Natural killer cell (primary cell): ENCODE measurements at regions not wholly inside any gene's neighbourhood (a gene's known extent, or its start where the extent isn't known, plus 50 kb on each side); places are given as distances from the start of the nearest gene placed in this dataset.

Source experiments
- ATAC-seq, 3 donors: fragments of 150-1000 bp in 2 of 3; fragments of 200-7000 bp in 1 of 3; cut with Tn5 transposase; 1 replicate in 1 of 3; 2 replicates in 2 of 3; pipeline ENCODE4 v1.10.0; 2021; ENCODE audit warnings: mild to moderate bottlenecking in 2 of 3, moderate library complexity in 2 of 3
- DNase-seq, 2 donors: peaks; one replicate each; pipeline versions ENCODE4 v3.0.0 to v3.0.0-alpha.2; 2013 to 2021; ENCODE audit warnings: mixed read lengths in 1 of 2
- H3K27ac ChIP-seq: one replicate; pipeline ENCODE4 v1.5.1; 2013; ENCODE audit warnings: mild to moderate bottlenecking, low read length
- H3K27me3 ChIP-seq: one replicate; pipeline ENCODE4 v1.6.1; 2013; ENCODE audit warnings: low read length; ENCODE audit not compliant: control insufficient read depth, insufficient read depth
- H3K36me3 ChIP-seq: one replicate; pipeline ENCODE4 v1.6.1; 2013; ENCODE audit warnings: low read length; ENCODE audit not compliant: control insufficient read depth, insufficient read depth
- H3K4me1 ChIP-seq: one replicate; pipeline ENCODE4 v1.6.1; 2013; ENCODE audit warnings: low read length; ENCODE audit not compliant: control insufficient read depth, insufficient read depth
- H3K4me3 ChIP-seq: one replicate; pipeline ENCODE4 v1.5.1; 2013; ENCODE audit warnings: low read length
- H3K9me3 ChIP-seq: one replicate; pipeline ENCODE4 v1.6.1; 2013; ENCODE audit warnings: low read length; ENCODE audit not compliant: control insufficient read depth, insufficient read depth
- H3K27ac Mint-ChIP-seq, 2 donors: one replicate each; pipeline ENCODE4 v1.8.0; 2022; ENCODE audit warnings: mild to moderate bottlenecking in 2 of 2, mixed read lengths in 2 of 2, moderate library complexity in 1 of 2
- H3K27me3 Mint-ChIP-seq, 2 donors: one replicate each; pipeline ENCODE4 v1.8.0; 2022; ENCODE audit warnings: low read depth in 2 of 2, mixed read lengths in 2 of 2
- H3K36me3 Mint-ChIP-seq: one replicate; pipeline ENCODE4 v1.8.0; 2022; ENCODE audit warnings: mixed read lengths
- H3K4me1 Mint-ChIP-seq, 2 donors: one replicate each; pipeline ENCODE4 v1.8.0; 2022; ENCODE audit warnings: mixed read lengths in 2 of 2
- H3K4me3 Mint-ChIP-seq: one replicate; pipeline ENCODE4 v1.8.0; 2022; ENCODE audit warnings: mild to moderate bottlenecking, moderate library complexity, mixed read lengths
- H3K9me3 Mint-ChIP-seq, 2 donors: one replicate each; pipeline ENCODE4 v1.8.0; 2022; ENCODE audit warnings: mixed read lengths in 2 of 2
- WGBS: methylation state at CpG from one replicate; pipeline ENCODE4 v1.1.7; 2013; ENCODE audit warnings: missing lambda C conversion rate; ENCODE audit not compliant: insufficient coverage; 5-methylcytosine and 5-hydroxymethylcytosine counted together
- intact Hi-C: fragments of 100-400 bp; cut with micrococcal nuclease; formaldehyde crosslinking; loops from one replicate; pipeline ENCODE4 v1.14.2; 2022
- TF ChIP-seq, protein P1 (sequence below): fragments of 200-600 bp; IDR thresholded peaks from one replicate; pipeline ENCODE4 v1.8.0; 2022; ENCODE audit warnings: antibody characterized with exemption

DNA sequence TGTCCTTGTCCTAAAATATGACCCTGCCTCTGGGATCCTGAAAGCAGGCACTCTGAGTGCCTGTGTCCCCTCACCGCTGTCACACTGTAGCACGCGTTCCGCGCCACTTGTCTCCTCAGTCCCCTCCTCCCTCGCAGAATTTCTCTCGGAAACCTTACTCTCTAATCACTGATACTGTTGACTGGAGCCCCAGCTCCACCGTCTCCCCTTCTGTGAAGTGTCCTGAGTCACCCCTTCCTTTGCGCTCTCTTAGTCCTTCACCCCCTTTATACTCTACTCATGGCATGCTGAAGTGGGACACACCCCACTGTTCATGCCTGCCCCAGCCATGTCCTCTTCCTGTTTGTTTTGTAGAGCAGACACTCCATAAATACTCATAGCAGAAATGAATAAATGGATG is 104.7 kb downstream of the ZNF664 start:
- Mint-ChIP-seq H3K4me1 (peaks cover 6 to 11% of the 10 kb centered on the region in 2 donors), H3K4me3 (no peak overlapping the region), H3K27ac (no peak overlapping the region), H3K36me3 (no peaks in the 10 kb centered on the region), H3K27me3 (peaks cover 0 to 3% of the 10 kb centered on the region in 2 donors), H3K9me3 (no peaks in the 10 kb centered on the region)
- Histone ChIP-seq H3K27me3 (no peaks in the 10 kb centered on the region), H3K27ac (no peak overlapping the region), H3K9me3 (no peaks in the 10 kb centered on the region), H3K4me1 (no peaks in the 10 kb centered on the region), H3K4me3 (no peak overlapping the region), H3K36me3 (no peaks in the 10 kb centered on the region)
- intact Hi-C loops: no loop called here
- WGBS: 96% methylated on average over 9 of the region's 9 CpGs
- no peak for ATAC-seq
- TF ChIP-seq, protein P1, sequence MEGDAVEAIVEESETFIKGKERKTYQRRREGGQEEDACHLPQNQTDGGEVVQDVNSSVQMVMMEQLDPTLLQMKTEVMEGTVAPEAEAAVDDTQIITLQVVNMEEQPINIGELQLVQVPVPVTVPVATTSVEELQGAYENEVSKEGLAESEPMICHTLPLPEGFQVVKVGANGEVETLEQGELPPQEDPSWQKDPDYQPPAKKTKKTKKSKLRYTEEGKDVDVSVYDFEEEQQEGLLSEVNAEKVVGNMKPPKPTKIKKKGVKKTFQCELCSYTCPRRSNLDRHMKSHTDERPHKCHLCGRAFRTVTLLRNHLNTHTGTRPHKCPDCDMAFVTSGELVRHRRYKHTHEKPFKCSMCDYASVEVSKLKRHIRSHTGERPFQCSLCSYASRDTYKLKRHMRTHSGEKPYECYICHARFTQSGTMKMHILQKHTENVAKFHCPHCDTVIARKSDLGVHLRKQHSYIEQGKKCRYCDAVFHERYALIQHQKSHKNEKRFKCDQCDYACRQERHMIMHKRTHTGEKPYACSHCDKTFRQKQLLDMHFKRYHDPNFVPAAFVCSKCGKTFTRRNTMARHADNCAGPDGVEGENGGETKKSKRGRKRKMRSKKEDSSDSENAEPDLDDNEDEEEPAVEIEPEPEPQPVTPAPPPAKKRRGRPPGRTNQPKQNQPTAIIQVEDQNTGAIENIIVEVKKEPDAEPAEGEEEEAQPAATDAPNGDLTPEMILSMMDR: no peak
- no peak for DNase-seq

- Mint-ChIP-seq H3K4me1 (no peaks in the 10 kb centered on the region), H3K27ac (no peak overlapping the region), H3K27me3 (no peaks in the 10 kb centered on the region), H3K9me3 (no peaks in the 10 kb centered on the region), H3K36me3 (no peaks in the 10 kb centered on the region), H3K4me3 (no peak overlapping the region)
- Histone ChIP-seq H3K4me1 (no peaks in the 10 kb centered on the region), H3K27ac (no peak overlapping the region), H3K9me3 (no peaks in the 10 kb centered on the region), H3K4me3 (no peak overlapping the region), H3K27me3 (no peaks in the 10 kb centered on the region), H3K36me3 (no peaks in the 10 kb centered on the region)
- WGBS: 81% methylated on average over 4 of the region's 4 CpGs
- intact Hi-C loops: no loop called here
- ATAC-seq (no peak), DNase-seq (no peak)
- TF ChIP-seq, protein P1: no peak
Observed at GRCh38 chr12:124078800-124079199, 105.8 kb downstream of the ZNF664 start.

GRCh38 chr12:124080649-124081048 is 107.6 kb downstream of the ZNF664 start:
- Histone ChIP-seq H3K27ac (no peak overlapping the region), H3K9me3 (no peaks in the 10 kb centered on the region), H3K36me3 (no peaks in the 10 kb centered on the region), H3K4me3 (no peak overlapping the region), H3K4me1 (peaks cover 10% of the 10 kb centered on the region), H3K27me3 (no peaks in the 10 kb centered on the region)
- H3K4me3 Mint-ChIP-seq: no peak overlapping the region
- ATAC-seq: no peak
- H3K27me3 Mint-ChIP-seq: no peaks in the 10 kb centered on the region
- TF ChIP-seq, protein P1: no peak
- no peak for DNase-seq
- H3K36me3 Mint-ChIP-seq: no peaks in the 10 kb centered on the region
- H3K4me1 Mint-ChIP-seq: peaks cover 0 to 10% of the 10 kb centered on the region in 2 donors
- WGBS: 90% methylated on average over 5 of the region's 5 CpGs
- intact Hi-C loops: no loop called here
- H3K27ac Mint-ChIP-seq: no peak overlapping the region
- no peaks in the 10 kb centered on the region for H3K9me3 Mint-ChIP-seq

GRCh38 chr12:124082012-124082411 is 109.0 kb downstream of the ZNF664 start:
- Histone ChIP-seq H3K36me3 (no peaks in the 10 kb centered on the region), H3K27ac (no peak overlapping the region), H3K27me3 (no peaks in the 10 kb centered on the region), H3K4me1 (peaks cover 10% of the 10 kb centered on the region), H3K4me3 (no peak overlapping the region), H3K9me3 (no peaks in the 10 kb centered on the region)
- intact Hi-C loops: no loop called here
- H3K27ac Mint-ChIP-seq: no peak overlapping the region
- peaks cover 0 to 12% of the 10 kb centered on the region in 2 donors for H3K4me1 Mint-ChIP-seq
- H3K9me3 Mint-ChIP-seq: no peaks in the 10 kb centered on the region
- H3K27me3 Mint-ChIP-seq: no peaks in the 10 kb centered on the region
- 95% methylated on average over 10 of the region's 10 CpGs for WGBS
- TF ChIP-seq, protein P1: no peak
- DNase-seq (no peak), ATAC-seq (no peak)
- H3K36me3 Mint-ChIP-seq: no peaks in the 10 kb centered on the region
- H3K4me3 Mint-ChIP-seq: no peak overlapping the region
